MM.1S (cell line): ENCODE measurements at regions not wholly inside any gene's neighbourhood (a gene's known extent, or its start where the extent isn't known, plus 50 kb on each side); places are given as distances from the start of the nearest gene placed in this dataset.

Source experiments
- CTCF ChIP-seq: fragments of 300-600 bp; sonication (generic); IDR thresholded peaks from 2 replicates; pipeline ENCODE4 v1.5.1; 2016; ENCODE audit warnings: antibody characterized with exemption, low read length, mixed read lengths
- EZH2 ChIP-seq: fragments of 300-600 bp; sonication (generic); optimal IDR thresholded peaks from 2 replicates; pipeline ENCODE3; 2017; ENCODE audit warnings: low read depth, mild to moderate bottlenecking, antibody characterized with exemption, low read length, mixed read lengths
- EZH2phosphoT487 ChIP-seq: fragments of 300-600 bp; sonication (generic); IDR thresholded peaks from 2 replicates; pipeline ENCODE4 v1.6.1; 2018; ENCODE audit warnings: antibody characterized with exemption, low read length

GRCh38 chr5:25614466-25614865 is 969.7 kb upstream of the CDH10 start:
- TF ChIP-seq CTCF = no peak
- TF ChIP-seq EZH2 = no peak
- TF ChIP-seq EZH2phosphoT487 = no peak
